Activated CD4-positive, alpha-beta T cell treated with anti-CD3 and anti-CD28 coated beads, Interleukin-2, amount 50 U/mL, for 16 hours (primary cell): ENCODE measurements at regions not wholly inside any gene's neighbourhood (a gene's known extent, or its start where the extent isn't known, plus 50 kb on each side); places are given as distances from the start of the nearest gene placed in this dataset.
A peak's percentile ranks its signal among the peaks of the same experiment; 100 is the strongest.
"Not testable (repeated sequence)": the region's sequence is repeated elsewhere in the genome, so short reads cannot be mapped to it uniquely, and the experiment has no call there.

Experiments
- DNase-seq: peaks from one replicate; pipeline ENCODE4 v3.0.0-alpha.2; 2020

GRCh38 chr9:62877987-62878386, 1688.2 kb downstream of the SPATA31A7 start:
- DNase-seq: not testable (repeated sequence)

DNA sequence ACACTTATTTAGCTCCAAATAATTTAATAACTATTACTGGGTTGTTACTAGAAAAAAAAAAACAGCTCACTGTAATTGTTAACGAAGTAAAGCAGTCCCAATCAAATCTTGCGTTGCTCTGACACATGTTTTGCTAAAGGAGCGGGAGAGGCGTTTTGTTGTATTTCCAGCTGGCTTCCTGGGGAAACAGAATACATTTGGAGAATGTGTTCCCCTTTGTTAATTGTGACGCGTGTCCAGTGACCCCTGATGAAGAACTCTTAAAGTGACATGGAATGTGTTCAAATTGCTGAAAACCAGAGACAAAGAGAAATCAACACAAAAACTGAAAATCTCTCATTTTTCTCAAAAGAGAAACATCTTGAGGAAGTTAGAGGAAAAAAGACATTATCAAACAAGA, 1690.6 kb downstream of the SPATA31A7 start:
- not testable (repeated sequence) for DNase-seq

DNA sequence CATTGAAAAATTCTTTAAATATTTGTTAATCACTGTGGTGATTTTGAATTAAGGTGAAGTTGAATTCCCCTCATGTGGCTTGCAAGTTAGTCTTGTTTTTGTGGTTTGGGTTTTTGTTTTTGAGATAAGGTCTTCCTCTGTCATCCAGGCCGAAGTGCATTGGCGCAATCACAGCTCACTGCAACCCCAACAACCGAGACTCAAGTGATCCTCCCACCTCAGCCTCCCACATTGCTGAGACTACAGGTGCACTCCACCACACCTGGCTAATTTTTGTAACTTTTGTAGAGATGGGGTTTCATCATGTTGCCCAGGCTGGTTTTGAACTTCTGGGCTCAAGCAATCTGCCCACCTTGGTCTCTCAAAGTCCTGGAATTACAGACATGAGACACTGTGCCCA, 1691.1 kb downstream of the SPATA31A7 start:
- DNase-seq: not testable (repeated sequence)

- not testable (repeated sequence) for DNase-seq
These were observed 1692.0 kb downstream of the SPATA31A7 start for GRCh38 chr9:62881811-62882210.

GRCh38 chr9:62882717-62883116, 1692.9 kb downstream of the SPATA31A7 start:
- not testable (repeated sequence) for DNase-seq

DNA sequence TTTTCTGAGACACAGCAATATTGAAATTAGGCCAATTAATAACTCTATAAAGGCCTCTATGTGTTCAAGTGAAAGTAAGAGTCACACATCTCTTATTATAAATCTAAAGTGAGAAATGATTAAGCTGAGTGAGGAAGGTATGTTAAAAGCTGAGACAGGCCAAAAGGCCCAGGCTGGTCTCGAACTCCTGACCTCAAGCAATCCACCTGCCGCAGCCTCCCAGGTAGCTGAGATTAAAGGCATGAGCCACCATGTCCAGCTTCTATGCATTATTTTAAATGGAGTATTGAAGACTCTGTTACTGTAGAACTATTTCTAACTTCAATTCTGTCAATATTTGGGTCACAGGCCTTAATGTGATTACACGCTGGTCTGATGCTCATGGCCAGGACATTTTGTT, 1706.9 kb downstream of the SPATA31A7 start:
- not testable (repeated sequence) for DNase-seq

DNA sequence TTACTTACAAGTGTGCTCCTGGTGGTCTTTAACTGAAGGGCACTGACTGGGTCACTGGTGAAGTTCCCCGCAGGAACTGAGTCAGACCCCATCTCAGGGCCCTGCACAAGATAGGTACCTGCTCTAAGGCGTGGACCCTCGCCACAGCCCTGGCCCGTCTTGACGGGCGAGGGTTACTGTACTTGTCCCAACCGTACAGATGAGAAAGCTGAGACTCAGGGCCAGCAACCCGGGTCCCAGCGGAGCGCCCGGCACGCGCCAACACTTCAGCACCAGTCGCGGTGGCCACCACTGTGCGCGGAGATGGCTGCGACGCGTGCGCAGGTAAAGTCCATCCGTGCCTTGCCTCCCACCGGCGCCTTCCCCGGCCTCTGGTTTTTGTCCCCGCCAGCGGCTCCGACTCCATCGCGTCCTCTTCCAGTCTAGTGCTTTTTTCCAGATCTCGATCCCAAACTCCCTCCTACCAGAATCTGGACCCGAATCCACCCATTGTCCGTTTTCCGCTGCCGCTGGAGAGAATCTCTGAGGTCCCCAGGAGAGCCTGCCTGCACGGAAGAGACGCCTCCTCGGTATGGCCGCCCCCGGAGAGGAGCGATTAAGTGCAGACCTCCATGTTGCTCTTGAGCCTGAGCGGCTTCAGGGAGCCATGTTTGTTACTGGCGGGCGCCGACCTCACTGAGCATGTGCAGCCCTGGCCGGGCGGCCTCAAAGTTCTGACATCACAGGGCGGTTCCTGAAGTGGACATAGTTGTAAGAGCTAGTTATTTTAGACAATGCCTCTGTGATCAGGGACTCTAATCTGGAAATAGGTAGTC, 1707.8 kb downstream of the SPATA31A7 start:
- DNase-seq: peak; percentile 51

GRCh38 chr9:62899666-62900065, 1709.8 kb downstream of the SPATA31A7 start:
- not testable (repeated sequence) for DNase-seq

- DNase-seq: not testable (repeated sequence)
These were observed 1714.2 kb downstream of the SPATA31A7 start for GRCh38 chr9:62904061-62904460.

- DNase-seq: not testable (repeated sequence)
These were observed 1715.9 kb downstream of the SPATA31A7 start for GRCh38 chr9:62905722-62906121.

- DNase-seq: not testable (repeated sequence)
These were observed 1718.0 kb downstream of the SPATA31A7 start for GRCh38 chr9:62907866-62908265.

GRCh38 chr9:62908271-62908670, 1718.4 kb downstream of the SPATA31A7 start:
- not testable (repeated sequence) for DNase-seq

DNA sequence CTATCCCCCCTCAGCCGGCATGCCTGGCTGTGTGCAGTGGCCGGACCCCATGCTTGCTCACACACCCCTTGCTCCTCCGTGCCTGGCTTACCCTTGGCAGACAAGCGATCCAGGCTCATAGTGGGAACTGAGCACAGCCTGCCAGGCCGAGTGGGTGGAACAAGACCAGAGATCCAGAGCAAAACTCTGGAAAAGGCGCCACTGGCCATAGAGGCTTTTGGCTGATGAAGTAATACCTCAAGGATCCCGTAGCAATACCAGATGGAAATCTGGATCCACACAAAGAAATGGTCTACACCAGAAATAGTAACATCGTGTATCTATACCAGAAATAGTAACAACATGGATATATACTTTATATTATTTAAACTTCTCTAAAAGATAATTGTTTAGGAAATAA, 1719.6 kb downstream of the SPATA31A7 start:
- not testable (repeated sequence) for DNase-seq

DNA sequence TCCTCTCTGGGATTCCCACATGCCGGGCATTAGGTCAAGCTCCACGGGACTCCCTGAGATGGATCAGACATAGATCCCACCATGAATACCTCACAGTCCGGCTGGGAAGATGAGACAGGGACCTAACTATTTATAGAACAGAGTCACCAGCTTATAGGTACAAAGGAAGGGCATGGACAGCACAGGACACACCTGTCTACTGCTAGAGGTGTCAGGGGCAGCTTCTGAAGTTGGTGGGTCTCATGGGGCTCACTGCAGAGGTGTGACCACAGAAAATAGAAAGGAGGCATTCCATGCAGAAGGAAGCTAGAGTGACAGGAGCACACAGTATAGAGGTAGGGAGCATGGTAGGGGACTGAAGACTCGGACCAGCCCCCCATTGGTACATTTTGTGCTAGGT, 1722.4 kb downstream of the SPATA31A7 start:
- DNase-seq: not testable (repeated sequence)

DNA sequence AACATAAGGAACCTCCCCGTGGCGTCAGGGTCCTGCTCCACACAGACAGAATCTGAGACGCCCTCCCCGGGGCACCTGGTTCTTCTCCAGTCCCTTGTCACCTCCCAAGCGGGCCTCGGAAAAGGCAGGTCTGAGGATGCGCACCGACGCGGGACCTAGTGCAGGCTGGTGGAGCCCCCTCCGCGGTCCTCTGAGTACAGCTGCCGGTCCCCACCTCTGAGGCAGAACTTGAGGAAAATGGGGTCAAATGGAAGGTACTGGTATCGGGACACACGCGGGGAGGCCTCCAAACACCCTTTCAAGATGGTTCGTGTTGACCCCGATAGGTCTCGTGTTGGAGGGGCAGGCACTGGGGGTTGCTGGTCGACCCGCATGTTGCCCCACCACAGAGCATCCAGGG, 1725.3 kb downstream of the SPATA31A7 start:
- not testable (repeated sequence) for DNase-seq

- DNase-seq: not testable (repeated sequence)
These were observed 1725.8 kb downstream of the SPATA31A7 start for GRCh38 chr9:62915661-62916060.

- not testable (repeated sequence) for DNase-seq
These were observed 1729.0 kb downstream of the SPATA31A7 start for GRCh38 chr9:62918648-62919385.

DNA sequence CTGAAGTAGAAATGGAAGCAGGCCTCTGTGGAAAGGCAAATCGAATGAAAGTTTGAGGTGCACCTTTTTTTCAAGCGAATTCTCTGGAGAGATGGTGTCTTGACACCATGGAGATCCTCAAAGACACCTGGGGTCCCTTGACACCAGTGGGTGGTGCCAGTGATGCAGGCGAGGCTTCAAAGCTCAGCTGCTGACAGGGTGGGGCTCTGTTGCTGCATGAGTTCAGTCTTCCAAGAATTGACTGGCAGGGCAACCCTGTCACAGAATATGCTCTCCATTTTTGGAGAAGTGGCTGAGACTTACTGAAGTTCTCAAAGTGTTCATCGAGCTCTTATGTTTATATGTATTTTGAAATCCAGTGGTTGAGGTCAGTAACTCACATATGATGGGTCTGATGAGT, 1741.6 kb downstream of the SPATA31A7 start:
- not testable (repeated sequence) for DNase-seq

DNA sequence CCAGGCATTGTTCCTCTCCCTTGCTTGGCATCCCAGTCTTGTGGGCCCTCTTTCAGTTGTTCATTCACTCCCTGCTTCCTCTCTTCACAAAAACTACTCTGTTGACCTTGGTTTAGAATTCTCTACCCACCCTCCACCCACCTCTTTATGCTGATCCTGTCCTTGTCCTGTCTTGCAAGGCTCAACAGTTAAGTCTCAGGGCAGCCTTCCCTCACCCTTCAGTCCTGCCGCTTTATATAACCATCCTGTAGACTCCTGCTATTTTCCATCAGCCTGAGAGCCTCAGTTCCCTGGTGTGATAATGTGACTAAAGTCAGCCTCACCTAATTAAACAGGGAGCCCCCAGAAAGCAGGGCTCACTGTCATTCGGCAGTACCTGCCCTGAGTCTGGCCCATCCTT, 1763.0 kb downstream of the SPATA31A7 start:
- DNase-seq: not testable (repeated sequence)
